UCSD-AML1 (cell line): ENCODE measurements at regions not wholly inside any gene's neighbourhood (a gene's known extent, or its start where the extent isn't known, plus 50 kb on each side); places are given as distances from the start of the nearest gene placed in this dataset.

Experiments
- DNase-seq: peaks from one replicate; lab custom pipeline; 2025; ENCODE audit not compliant: unreplicated experiment; lab: John Stamatoyannopoulos, UW

DNA sequence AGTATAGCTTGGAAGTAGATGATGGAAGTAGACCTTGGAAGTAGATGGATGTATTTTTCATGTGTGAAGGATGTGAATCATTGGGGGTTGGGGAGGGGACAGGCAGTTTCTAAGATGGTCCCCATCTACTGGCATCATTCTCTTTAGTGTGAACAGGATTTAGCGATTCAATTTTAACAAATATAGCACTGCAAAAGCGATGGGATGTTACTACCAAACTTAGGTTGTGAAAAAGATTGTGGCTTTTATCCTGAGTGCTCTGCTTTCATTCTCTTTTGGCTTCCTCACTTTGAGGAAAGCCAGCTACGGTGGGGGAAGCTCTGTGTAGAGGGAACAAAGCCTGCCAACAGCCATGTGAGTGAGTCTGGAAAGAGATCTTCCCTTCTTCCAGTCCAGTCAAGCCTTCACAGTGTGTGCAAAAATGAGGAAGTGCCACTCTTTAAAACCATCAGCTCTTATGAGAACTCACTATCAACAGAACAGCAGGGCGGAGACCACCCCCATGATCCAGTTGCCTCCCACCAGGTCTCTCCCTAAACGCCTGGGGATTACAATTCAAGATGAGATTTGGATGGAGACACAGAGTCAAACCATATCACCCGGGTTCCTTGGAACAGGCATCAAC, 441.4 kb downstream of the SH3GL2 start:
- no peak for DNase-seq

DNA sequence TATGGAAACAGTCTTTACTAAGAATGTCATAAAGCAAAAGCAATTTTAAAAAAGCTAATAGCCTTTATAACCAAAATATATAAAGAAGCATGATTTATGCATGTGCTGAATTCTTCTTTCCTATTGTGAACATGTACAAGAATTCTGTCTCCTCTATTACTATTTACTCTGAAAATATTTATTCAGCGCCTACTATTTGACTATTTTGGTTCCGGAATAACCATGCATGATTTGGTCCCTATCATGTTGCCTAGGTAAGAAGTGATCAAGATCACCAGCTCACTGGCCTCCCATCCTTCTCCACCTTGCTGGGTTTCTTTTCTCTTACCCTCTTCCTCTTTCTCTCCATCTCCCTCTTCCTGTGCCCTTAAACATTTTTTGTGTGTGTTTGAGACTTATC, 443.8 kb downstream of the SH3GL2 start:
- DNase-seq, result no peak

GRCh38 chr9:18023332-18023731, 444.5 kb downstream of the SH3GL2 start:
- no peak for DNase-seq

DNA sequence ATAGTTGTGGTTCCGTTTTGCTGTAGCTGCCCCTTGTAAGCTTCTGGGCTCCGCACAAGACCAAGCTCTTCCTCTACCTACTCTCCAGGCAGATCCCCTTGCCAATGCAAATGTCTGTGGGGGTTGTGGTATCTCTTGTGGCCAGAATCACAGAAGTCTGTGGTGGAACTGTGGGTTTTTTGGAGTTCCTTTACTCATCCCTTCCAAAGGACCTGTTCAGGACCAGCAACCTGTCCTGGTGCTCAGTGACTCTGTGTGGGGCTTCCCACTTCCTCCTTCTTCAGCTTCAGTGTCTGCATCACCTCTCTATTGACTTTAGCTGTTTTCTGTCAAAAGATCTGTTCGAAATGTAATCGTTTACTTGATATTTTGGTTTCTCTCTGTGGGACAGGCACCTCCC, 441.3 kb upstream of the ADAMTSL1 start:
- no peak for DNase-seq

DNA sequence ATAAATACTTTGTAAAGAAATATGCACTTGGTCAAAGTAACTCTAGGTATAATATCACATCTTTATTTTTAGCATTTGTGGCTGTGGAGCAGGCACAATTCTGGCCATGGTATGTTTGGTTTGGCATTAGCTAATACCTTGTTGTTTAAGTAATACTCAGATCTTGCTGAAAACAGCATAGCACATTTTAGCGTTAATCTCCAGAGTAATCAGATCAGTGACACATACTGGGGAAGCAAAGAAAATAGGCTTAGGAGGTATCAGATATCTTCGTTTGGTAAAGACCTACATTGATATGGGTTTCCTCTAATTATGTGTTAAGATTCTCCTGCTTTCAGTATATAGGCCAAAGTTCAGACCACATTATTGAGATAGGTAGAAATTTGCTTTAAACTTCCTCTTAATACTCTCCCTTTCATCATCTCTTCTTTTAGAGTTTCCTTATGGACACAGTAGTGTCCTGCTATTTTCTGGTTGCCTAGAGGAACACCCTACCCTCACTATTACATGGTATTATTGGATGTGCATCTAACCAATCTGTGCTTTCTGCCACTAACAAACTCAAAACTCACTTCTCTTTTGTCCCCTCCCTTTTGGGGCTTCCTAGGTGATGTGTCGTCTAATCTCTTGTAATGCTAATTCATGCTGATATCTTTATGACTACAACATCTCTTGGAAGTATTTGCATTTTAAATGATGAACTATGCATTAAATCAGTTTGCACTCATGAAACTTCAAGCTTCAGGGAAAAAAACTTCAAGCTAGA, 437.3 kb upstream of the ADAMTSL1 start:
- no peak for DNase-seq

- DNase-seq, result no peak
Measured at GRCh38 chr9:18037981-18038380, 436.0 kb upstream of the ADAMTSL1 start.

DNA sequence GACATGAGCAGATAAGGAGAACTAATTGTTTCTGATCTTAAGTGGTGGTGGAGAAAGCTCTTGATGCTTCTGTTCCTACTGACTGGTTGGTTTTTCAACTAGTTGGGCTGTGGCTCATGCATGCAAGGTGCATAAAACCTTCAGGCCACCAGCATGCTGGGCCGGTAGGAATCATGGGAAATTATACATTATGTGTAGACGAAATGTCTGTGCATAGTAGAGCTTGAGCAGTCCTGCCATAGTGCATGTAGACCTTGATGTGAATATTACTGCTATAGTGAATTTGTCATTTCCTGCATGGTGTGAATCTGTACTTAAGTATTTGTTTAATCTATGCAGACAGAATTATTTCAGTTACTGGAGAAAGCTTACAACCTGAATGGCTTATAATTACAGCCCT, 433.6 kb upstream of the ADAMTSL1 start:
- no peak for DNase-seq

GRCh38 chr9:18043978-18044377, 430.0 kb upstream of the ADAMTSL1 start:
- DNase-seq, result no peak

DNA sequence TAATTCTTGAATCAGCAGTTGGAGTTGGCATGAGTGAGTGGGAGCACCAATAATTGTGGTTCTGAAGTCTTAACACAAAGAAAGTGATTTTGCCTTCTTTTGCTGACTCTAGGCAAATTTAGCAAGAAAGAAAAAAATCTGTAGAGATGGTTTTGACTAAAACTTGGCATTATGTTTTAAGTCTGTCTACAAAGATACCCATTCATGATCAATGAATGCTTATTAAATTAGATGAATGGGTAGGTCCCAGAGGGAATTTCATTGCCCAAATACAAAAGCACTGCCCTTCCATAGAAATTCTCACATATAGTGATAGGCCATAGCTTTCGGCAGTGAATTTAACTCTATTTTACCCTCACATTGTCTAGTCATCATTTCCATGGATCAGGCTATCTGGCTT, 428.6 kb upstream of the ADAMTSL1 start:
- no peak for DNase-seq

- no peak for DNase-seq
Measured at GRCh38 chr9:18046068-18046467, 427.9 kb upstream of the ADAMTSL1 start.

GRCh38 chr9:18051638-18052037, 422.3 kb upstream of the ADAMTSL1 start:
- DNase-seq, result no peak

DNA sequence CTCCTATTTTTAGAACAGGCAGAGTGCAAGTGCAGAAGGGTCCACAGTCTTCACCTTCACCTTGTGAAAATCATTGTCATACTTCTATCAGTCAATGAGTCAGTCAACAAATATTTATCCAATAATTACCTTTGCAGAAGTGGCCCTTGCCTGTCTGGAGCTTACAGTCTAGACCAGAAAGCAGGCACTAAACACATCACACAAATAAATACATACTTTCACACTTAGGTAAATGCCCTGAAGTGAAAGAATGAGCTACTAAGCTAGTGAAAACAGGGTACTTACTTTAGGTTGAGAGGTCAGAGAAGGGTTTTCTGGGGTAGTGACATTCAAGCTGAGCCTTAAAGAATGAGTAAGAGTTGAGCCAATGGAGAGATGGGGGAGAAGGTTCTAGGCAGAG, 421.9 kb upstream of the ADAMTSL1 start:
- DNase-seq, result no peak

GRCh38 chr9:18056269-18056992, 417.5 kb upstream of the ADAMTSL1 start:
- no peak for DNase-seq

- no peak for DNase-seq
Measured at GRCh38 chr9:18056993-18057369, 417.0 kb upstream of the ADAMTSL1 start.

GRCh38 chr9:18058564-18059442, 415.1 kb upstream of the ADAMTSL1 start:
- DNase-seq, result no peak

- DNase-seq, result no peak
Measured at GRCh38 chr9:18059447-18059846, 414.5 kb upstream of the ADAMTSL1 start.

DNA sequence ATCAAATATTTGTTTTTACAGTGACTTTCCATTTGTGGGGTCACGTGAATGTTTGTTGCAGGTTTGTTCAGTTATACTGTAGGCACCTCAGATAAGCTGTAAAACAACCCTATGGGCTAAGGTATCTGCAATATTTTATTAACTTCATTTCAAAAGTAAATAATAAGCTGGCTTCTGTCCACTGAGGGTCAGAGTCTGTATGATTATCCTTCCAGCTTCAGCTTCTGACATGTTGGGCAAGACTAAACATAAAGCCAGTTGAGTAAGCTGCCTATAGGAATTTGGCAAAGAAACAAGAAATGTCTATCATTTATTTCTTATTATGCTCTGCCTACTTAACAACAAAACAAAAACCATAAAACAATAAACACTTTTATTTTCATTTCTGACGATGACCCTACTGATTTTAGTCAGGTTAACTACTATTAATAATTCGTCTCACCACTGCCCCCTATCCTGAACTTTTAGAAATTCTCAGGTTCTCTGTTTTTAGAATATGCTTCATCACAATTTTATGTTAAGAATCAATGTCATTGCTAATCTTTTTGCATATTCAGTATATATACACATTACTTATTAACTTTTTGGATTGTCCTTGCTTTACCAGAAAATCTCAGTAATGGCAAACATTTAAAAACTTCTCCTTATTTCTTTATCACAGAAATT, 413.6 kb upstream of the ADAMTSL1 start:
- no peak for DNase-seq

DNA sequence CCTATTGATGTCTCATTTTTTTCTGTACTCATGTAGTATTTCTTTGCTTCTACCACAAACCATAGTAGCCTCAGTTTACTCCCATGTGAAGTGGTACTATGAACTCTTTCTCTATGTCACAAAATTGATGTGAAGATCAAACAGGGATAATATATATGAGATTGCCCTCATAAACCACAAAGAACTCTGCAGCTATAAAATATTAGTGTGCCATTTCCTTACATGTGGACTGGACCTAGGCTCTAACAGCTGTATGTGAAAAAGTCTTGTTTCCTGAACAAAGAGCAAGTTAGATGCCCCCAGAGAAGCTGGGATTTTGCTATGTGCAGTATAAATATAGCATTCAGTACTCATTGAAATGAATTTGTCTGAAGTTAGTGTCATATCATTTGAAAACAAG, 412.6 kb upstream of the ADAMTSL1 start:
- DNase-seq, result no peak

GRCh38 chr9:18061856-18062255, 412.1 kb upstream of the ADAMTSL1 start:
- no peak for DNase-seq

DNA sequence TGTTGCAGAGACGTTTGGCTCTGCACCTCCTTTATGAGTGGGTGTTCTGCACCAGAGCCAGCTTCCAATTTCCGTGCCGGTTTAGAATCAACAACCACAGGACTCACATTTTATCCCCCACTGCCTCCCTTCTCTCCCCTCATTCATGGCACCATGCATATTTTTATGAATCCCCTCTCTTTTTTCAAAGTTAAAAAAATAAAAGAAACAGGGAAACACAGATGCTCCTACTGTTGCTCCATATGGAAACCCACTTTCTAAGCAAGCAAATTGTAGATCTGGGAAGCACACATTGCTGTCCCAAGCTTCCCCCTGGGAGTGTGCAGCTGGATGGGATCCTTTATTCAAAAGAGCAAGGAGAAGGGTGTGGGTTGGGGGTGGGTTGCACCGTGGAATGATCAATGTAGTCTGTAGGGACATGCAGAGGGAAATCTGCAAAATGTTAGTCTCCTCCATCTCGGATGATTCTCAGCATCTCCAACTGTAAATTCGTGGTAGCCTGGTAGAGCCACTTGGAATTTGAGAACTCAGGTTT, 410.0 kb upstream of the ADAMTSL1 start:
- DNase-seq, result no peak
